HG03097 (cell line): ENCODE measurements at regions not wholly inside any gene's neighbourhood (a gene's known extent, or its start where the extent isn't known, plus 50 kb on each side); places are given as distances from the start of the nearest gene placed in this dataset.

Source experiments
- ATAC-seq: cut with Tn5 transposase; IDR thresholded peaks from one replicate; pipeline ENCODE4 v1.9.1; 2021; ENCODE audit not compliant: unreplicated experiment, low FRiP score

- ATAC-seq = no peak
These were observed 289.7 kb downstream of the BRD1 start for GRCh38 chr22:49538006-49538405.

- no peak for ATAC-seq
These were observed 291.0 kb downstream of the BRD1 start for GRCh38 chr22:49536571-49537131.

GRCh38 chr22:49535527-49536125, 292.0 kb downstream of the BRD1 start:
- ATAC-seq = no peak

- no peak for ATAC-seq
These were observed 292.5 kb downstream of the BRD1 start for GRCh38 chr22:49535126-49535525.

GRCh38 chr22:49534386-49534785, 293.3 kb downstream of the BRD1 start:
- ATAC-seq = no peak

GRCh38 chr22:49533886-49534285, 293.8 kb downstream of the BRD1 start:
- no peak for ATAC-seq

GRCh38 chr22:49532869-49533802, 294.5 kb downstream of the BRD1 start:
- no peak for ATAC-seq

- ATAC-seq = no peak
These were observed 296.3 kb downstream of the BRD1 start for GRCh38 chr22:49531368-49531791.

GRCh38 chr22:49530671-49531367, 296.9 kb downstream of the BRD1 start:
- ATAC-seq = no peak

GRCh38 chr22:49528420-49528720, 299.3 kb downstream of the BRD1 start:
- ATAC-seq = no peak

GRCh38 chr22:49527611-49528419, 299.9 kb downstream of the BRD1 start:
- no peak for ATAC-seq

GRCh38 chr22:49525801-49526535, 301.7 kb downstream of the BRD1 start:
- ATAC-seq = no peak

GRCh38 chr22:49525360-49525759, 302.3 kb downstream of the BRD1 start:
- no peak for ATAC-seq

- ATAC-seq = no peak
These were observed 303.3 kb downstream of the BRD1 start for GRCh38 chr22:49524362-49524761.

GRCh38 chr22:49523374-49524008, 304.2 kb downstream of the BRD1 start:
- ATAC-seq = no peak

GRCh38 chr22:49522582-49523373, 304.9 kb downstream of the BRD1 start:
- ATAC-seq = no peak

- ATAC-seq = no peak
These were observed 305.9 kb downstream of the BRD1 start for GRCh38 chr22:49521787-49522224.

GRCh38 chr22:49519117-49519737, 308.4 kb downstream of the BRD1 start:
- no peak for ATAC-seq
